GM21717 (cell line): ENCODE measurements at regions not wholly inside any gene's neighbourhood (a gene's known extent, or its start where the extent isn't known, plus 50 kb on each side); places are given as distances from the start of the nearest gene placed in this dataset.

Experiments used
- ATAC-seq: cut with Tn5 transposase; IDR thresholded peaks from one replicate; pipeline ENCODE4 v1.9.1; 2021; ENCODE audit warnings: mild to moderate bottlenecking, moderate library complexity; ENCODE audit not compliant: unreplicated experiment

- ATAC-seq: no peak
Measured at GRCh38 chr2:215609089-215610032, 173.5 kb upstream of the FN1 start.

DNA sequence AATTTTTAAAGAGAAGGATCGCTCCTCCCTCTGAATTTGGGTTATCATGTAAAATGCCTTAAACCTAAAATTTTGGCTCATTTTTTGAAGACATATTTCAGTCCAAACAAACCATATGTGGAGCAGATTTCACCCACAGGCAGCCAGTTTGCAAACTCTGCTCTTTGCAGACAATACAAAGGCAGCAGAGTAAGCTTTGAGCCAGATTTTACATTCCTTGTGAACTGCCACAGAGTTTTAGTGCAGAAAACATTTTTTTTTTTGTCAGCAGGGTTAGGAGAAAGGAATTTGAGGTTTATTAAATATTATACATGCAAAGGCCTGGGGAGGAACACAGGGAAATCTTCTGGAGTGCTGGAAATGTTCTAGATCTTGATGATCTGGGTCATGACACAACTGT lies 171.9 kb upstream of the FN1 start:
- ATAC-seq: no peak

GRCh38 chr2:215606219-215606618 lies 170.4 kb upstream of the FN1 start:
- ATAC-seq: no peak

DNA sequence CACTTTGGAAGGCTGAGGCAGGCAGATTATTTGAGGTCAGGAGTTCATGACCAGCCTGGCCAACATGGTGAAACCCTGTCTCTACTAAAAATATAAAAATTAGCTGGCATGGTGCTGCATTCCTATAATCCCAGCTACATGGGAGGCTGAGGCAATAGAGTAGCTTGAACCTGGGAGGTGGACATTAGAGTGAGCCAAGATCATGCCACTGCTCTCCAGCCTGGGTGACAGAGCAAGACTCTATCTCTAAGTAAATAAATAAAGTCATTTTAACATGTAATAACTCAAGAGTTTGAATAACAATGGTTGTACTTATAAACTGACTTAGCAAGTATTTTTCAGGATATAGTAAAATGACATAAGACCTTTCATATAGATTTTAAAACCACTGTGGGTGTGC lies 169.3 kb upstream of the FN1 start:
- ATAC-seq: no peak

DNA sequence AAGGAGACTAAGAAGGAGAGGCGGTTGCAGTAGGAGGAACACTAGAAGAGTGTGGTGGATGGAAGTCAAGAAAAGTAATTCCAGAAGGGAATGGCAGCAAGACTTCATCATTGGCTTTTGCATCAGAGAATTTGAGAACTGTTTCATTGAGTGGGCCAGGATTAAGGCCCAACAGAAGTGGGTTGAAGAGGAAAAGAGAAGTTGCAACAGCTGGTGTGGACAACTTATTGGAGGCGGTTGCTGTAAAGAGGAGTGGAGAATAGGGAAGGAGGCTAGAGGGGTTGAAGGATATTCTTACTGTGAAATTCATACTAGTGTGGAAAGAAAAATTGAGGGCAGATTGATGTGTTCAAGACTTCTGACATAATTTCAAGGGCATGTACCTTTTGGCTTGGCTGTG lies 168.7 kb upstream of the FN1 start:
- ATAC-seq: no peak

DNA sequence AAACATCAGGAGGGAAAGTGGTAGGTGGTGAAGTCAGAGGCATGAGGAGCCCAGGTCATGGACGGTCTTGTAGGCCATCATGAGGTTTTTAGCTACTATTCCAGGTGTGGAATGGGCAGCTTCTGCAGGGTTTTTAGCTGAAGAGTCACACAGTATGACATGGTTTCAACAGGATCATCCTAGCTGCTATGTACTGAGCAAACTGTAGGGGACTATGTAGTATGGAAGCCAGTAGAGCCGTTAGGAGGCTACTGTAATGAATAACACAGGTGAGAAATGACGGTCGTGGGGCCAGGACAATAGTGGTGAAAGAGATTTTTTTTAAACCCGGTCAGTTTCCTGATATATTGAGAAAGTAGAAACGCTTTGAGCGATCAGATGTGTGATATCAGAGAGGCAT lies 167.6 kb upstream of the FN1 start:
- no peak for ATAC-seq

GRCh38 chr2:215602997-215603396 lies 167.1 kb upstream of the FN1 start:
- no peak for ATAC-seq

DNA sequence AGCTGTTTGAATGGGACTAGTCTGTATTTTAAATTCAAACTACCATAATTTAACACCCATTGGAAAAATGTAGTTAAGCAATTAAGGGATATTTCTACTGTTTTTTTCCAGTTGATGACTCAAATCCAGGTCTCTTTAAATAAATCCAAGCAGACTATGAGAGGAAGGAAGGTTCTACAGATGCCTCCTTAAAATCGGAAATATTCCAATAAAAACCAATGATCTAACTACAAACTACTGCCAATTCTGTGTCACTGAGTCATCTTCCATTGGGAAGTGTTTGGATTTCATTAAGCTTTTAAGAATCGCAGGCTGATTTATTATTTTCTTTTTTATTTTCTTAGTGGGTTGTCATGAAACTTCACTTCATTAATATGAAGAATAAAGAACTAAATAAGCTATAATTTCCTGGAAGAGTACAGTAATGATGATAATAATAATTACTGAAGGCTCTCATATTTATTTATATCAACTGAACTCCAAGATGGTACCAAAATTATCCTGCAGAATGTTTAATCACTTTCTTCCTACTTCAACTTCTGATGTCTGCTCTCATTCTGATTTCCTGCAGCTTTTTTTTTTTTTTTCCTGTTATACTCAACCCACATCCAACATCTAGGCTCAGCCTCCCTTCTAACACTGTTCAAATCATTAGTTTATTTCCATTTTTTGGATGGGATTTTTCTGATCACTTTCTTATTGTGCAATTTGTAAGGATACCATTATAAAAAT lies 166.3 kb upstream of the FN1 start:
- ATAC-seq: no peak

DNA sequence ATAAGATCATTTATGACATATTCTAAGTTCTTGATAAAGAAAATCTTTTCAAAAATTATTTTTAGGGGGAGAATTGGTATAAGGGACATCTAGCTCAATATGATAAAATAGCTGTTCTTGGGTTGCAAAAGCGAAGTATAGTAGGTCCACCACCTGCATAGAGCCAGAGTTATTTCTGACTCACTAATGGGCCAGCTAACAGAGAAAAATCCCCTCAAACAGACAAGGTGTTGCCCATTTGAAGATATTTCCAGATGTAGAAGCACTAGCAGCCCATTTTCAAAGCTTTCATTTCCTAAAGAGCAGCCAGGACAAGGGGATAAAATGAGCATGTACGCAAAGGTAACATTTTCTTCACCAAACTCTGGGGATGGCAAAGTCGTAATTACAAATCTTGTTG lies 165.7 kb upstream of the FN1 start:
- ATAC-seq: no peak

DNA sequence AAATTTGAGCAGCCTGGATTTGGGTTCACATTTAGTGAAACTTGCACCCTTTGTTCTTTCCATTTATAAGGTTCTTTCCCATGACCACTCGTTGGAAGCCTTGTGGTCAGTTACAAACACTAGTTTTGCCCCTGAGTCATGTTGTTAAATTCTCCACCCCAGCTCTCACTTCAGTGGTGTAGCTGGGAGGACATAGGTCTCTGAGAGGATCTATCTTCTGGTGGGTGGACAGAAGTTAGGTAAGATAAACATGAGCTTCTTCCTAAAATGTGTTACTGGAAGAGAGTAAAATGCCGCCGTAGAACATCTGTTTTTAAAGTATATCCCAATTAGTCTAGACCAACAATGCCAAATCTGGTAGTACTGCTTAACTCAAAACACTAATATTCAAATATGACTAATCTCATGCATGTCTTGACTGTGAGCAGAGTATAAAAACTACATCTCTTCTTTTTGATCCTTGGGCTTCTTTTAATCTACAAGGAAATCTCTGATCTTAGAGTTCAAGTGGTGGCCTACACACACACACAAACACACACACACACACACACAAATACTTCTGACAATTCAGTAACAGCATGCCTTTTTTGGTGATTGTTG lies 162.6 kb upstream of the FN1 start:
- no peak for ATAC-seq

DNA sequence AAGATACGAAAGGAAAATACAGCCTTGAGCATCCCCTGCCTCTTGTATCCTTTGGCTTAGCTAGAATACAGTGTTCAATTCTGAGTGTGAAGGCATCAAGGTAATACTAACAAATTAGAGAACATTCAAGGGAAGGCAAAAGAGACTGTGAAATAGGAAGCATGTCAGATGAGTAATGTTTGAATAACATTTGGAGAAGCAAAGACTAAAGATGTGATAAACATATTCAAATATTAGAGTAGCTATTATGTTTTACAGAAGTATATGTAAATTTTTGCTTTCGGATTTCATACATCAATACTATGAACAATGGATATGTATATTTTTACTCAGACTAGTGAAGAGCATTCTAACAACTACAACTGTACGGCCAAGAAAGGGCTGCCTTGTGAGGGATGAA lies 161.7 kb upstream of the FN1 start:
- ATAC-seq: no peak

GRCh38 chr2:215594766-215595165 lies 158.9 kb upstream of the FN1 start:
- no peak for ATAC-seq

DNA sequence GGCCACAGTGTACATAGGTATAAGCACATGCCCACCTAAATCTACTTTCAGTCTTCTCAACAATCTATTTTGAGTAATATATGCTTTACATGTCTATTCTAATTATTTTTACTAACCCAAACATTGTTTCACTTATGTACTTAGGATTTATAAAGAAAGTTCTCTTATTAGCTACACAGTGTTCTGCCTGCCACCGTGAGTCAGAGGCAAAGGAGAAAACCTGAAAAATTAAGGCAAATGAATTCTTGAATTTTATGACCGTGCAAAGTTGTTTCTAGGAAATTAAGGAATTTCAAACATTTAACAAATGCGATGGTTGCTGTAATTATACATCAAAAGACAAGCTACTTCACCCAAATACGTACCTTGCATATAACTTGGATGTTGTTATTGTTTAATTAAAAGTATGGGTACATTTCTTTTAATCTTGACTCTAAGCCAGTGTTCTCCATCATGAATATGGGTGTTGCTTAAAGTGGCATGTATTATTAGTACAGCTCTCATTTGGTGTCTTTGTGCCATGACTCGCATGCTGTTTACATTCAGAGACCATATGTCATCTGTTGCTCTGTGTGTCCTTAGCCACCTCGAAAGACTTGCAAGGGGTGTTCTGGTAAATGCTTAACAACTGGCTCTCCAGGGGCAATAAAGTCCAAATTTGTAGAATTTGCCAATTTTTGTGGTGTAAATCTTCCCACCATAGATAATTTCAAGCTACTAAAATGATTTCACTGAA lies 154.3 kb upstream of the FN1 start:
- no peak for ATAC-seq

GRCh38 chr2:215583881-215584280 lies 148.0 kb upstream of the FN1 start:
- no peak for ATAC-seq

DNA sequence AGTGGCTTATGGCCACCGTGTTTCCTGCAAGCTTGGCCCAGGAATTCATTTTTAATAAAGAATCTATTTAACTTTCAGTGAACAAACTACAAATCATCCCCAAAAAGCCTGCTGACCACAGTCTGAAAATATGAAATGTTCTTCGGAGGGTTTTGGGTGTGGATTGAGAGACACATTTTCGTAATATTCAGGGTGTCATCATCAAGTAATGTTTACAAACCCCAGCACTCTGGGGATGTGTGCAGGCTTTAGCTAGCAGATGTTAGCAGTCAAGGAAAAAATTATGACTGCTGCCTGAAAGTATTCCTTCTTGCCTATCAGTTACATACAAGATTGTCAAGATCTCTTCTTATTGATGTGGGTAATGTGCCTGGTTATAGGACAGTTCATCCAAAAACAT lies 143.9 kb upstream of the FN1 start:
- no peak for ATAC-seq

- no peak for ATAC-seq
Measured at GRCh38 chr2:215577356-215577755, 141.5 kb upstream of the FN1 start.

DNA sequence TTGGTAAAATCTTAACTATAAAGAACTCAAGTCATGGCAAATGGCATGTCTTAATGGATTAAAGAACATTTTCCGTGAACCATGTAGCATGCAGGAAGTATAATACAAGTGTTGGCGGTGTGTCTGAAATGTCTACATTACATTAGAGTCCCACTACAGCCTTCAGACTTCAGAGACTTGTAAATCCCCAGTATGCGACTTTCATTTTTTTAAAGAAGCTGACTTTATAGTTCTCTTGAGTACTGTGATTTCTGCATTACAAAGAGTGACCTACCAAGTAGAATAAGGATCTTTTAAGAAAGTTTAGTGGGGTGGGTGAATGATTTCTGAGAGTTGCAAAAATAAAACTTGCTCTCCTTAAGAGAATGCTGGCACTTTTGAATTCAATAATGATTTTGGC lies 140.7 kb upstream of the FN1 start:
- ATAC-seq: no peak

GRCh38 chr2:215573496-215573895 lies 137.6 kb upstream of the FN1 start:
- no peak for ATAC-seq

DNA sequence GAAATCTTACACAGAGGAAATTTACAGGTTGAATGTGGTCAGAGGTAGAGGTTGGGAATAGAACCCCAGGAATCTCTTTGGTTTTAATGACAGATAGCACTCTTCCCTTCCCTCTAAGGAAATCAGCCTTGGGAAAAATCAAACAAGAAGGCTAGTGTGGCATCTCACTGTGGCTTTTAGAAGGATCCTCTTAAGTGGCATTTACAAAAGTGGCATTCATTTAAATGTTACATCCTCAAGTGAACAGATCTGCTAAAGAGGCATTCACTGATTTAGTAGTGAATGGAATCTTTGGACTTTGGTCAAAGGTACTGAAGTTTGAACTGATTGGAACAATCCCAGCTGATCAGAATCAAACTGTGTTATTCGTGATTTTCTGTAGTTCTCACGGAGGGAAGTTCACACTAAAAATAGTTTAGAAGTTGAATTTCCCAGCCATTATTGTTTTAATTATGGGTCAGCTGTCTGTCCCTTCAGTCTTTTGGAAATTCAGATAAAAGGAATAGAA lies 136.5 kb upstream of the FN1 start:
- ATAC-seq: no peak

- no peak for ATAC-seq
Measured at GRCh38 chr2:215571689-215572088, 135.8 kb upstream of the FN1 start.

GRCh38 chr2:215567504-215567903 lies 131.6 kb upstream of the FN1 start:
- ATAC-seq: no peak
